Activated naive CD8-positive, alpha-beta T cell treated with anti-CD3 and anti-CD28 coated beads for 36 hours (primary cell): ENCODE measurements at regions not wholly inside any gene's neighbourhood (a gene's known extent, or its start where the extent isn't known, plus 50 kb on each side); places are given as distances from the start of the nearest gene placed in this dataset.

ENCODE experiments used
- DNase-seq: peaks from one replicate; pipeline ENCODE4 v3.0.0; 2021
- H3K27ac Mint-ChIP-seq: one replicate; pipeline ENCODE4 v1.8.0; 2022; ENCODE audit warnings: mild to moderate bottlenecking, moderate library complexity, mixed read lengths
- H3K27me3 Mint-ChIP-seq: one replicate; pipeline ENCODE4 v1.8.0; 2022; ENCODE audit warnings: mild to moderate bottlenecking, mixed read lengths
- H3K36me3 Mint-ChIP-seq: one replicate; pipeline ENCODE4 v1.8.0; 2021; ENCODE audit warnings: mild to moderate bottlenecking, mixed read lengths
- H3K4me1 Mint-ChIP-seq: one replicate; pipeline ENCODE4 v1.8.0; 2021; ENCODE audit warnings: mixed read lengths
- H3K4me3 Mint-ChIP-seq: one replicate; pipeline ENCODE4 v1.8.0; 2022; ENCODE audit warnings: mild to moderate bottlenecking, moderate library complexity, mixed read lengths
- H3K9me3 Mint-ChIP-seq: one replicate; pipeline ENCODE4 v1.8.0; 2022; ENCODE audit warnings: mixed read lengths

DNA sequence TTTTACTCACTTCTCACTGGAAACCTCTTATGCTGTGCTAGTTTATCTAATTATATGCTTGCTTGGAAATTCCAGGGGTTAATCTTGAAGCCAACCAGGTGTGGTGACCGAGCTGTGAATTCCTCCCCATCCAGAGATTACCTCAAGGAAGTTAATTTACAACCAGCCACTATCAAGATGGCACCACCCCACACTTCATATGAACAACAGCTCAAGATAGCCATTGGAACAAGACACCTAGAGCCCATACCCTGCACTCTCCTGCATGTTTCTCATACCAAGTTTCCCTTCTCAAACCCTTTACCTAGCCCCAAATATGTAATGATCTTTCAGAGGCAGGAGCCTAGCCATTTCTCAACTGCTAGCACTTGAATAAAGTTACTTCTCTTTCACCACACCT is 2156.9 kb upstream of the C9orf72 start:
- Mint-ChIP-seq H3K9me3 (peaks cover 5% of the 10 kb centered on the region), H3K4me3 (no peak overlapping the region), H3K4me1 (no peaks in the 10 kb centered on the region), H3K36me3 (no peaks in the 10 kb centered on the region), H3K27ac (no peak overlapping the region), H3K27me3 (no peaks in the 10 kb centered on the region)
- DNase-seq, result no peak

DNA sequence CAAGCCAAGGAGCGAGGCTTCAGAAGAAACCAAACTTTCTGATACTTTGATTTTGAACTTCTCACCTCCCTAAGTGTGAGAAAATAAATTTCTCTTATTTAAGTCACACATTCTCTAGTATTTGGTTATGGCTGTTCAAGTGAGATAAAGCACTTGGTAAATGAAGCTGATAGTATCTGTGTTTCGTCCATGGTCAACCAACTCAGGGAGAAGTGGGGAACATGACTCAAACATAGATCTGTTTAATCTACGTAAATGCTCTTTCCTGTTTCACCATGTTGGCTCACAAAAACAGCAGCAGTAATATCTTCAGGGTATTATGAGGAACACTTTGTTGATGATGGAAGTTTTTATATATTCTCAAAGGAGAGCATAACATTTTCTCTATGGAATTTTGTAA is 2167.2 kb upstream of the C9orf72 start:
- H3K27me3 Mint-ChIP-seq, result no peaks in the 10 kb centered on the region
- H3K27ac Mint-ChIP-seq, result no peak overlapping the region
- no peaks in the 10 kb centered on the region for H3K4me1 Mint-ChIP-seq
- no peak overlapping the region for H3K4me3 Mint-ChIP-seq
- H3K36me3 Mint-ChIP-seq, result no peaks in the 10 kb centered on the region
- no peak for DNase-seq
- H3K9me3 Mint-ChIP-seq, result peaks cover 6% of the 10 kb centered on the region

DNA sequence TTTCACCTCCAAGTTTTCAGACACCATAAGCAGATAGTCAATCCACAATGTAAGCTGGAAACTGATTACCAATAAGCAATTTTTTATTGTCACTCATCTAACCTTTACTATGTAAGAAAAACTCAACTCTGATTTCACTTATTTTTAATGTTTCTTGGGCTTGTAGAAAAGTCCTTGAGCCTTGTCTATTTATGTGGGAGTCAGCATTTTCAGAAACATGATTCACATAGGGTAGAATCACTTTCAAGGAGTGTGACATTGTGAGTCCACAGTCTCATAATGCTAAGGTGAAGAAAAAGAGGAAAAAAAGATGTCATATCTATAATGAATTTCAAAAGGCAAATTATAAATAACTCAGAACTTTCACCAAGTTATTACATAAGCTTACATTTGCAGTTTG is 2167.9 kb upstream of the C9orf72 start:
- Mint-ChIP-seq H3K4me1 (no peaks in the 10 kb centered on the region), H3K4me3 (no peak overlapping the region), H3K27ac (no peak overlapping the region), H3K9me3 (peaks cover 6% of the 10 kb centered on the region), H3K27me3 (no peaks in the 10 kb centered on the region), H3K36me3 (no peaks in the 10 kb centered on the region)
- DNase-seq, result no peak

GRCh38 chr9:29750062-29750461 is 2176.8 kb upstream of the C9orf72 start:
- no peaks in the 10 kb centered on the region for H3K9me3 Mint-ChIP-seq
- no peak for DNase-seq
- H3K27ac Mint-ChIP-seq, result no peak overlapping the region
- H3K36me3 Mint-ChIP-seq, result no peaks in the 10 kb centered on the region
- no peaks in the 10 kb centered on the region for H3K4me1 Mint-ChIP-seq
- H3K27me3 Mint-ChIP-seq, result no peaks in the 10 kb centered on the region
- no peak overlapping the region for H3K4me3 Mint-ChIP-seq

GRCh38 chr9:29751226-29751625 is 2177.9 kb upstream of the C9orf72 start:
- no peak overlapping the region for H3K27ac Mint-ChIP-seq
- DNase-seq, result no peak
- H3K9me3 Mint-ChIP-seq, result peaks cover 2% of the 10 kb centered on the region
- H3K36me3 Mint-ChIP-seq, result no peaks in the 10 kb centered on the region
- H3K4me3 Mint-ChIP-seq, result no peak overlapping the region
- H3K27me3 Mint-ChIP-seq, result no peaks in the 10 kb centered on the region
- no peaks in the 10 kb centered on the region for H3K4me1 Mint-ChIP-seq

- Mint-ChIP-seq H3K27ac (no peak overlapping the region), H3K27me3 (no peaks in the 10 kb centered on the region), H3K9me3 (peaks cover 2% of the 10 kb centered on the region), H3K4me3 (no peak overlapping the region), H3K4me1 (no peaks in the 10 kb centered on the region), H3K36me3 (no peaks in the 10 kb centered on the region)
- no peak for DNase-seq
These were observed 2180.4 kb upstream of the C9orf72 start for GRCh38 chr9:29753638-29754037.

DNA sequence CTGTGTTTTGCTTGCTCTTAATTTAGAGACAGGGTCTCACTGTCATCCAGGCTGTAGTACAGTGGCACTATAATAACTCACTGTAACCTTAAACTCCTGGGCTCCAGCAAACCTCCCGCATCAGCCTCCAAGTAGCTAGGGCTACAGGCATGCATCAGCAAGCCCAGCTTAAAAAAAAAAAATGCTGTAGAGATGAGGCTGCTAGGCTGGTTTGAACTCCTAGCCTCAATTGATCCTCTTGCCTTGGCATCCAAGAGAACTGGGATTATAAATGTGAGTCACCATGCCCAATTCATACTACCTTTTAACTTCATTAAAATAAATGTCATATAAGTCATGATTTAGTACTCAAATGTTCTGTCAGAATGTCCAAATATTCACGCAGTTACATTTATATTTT is 2195.7 kb upstream of the C9orf72 start:
- H3K4me3 Mint-ChIP-seq, result no peak overlapping the region
- peaks cover 6% of the 10 kb centered on the region for H3K9me3 Mint-ChIP-seq
- no peak overlapping the region for H3K27ac Mint-ChIP-seq
- no peaks in the 10 kb centered on the region for H3K36me3 Mint-ChIP-seq
- H3K4me1 Mint-ChIP-seq, result no peaks in the 10 kb centered on the region
- no peak for DNase-seq
- H3K27me3 Mint-ChIP-seq, result no peaks in the 10 kb centered on the region

- no peak for DNase-seq
- no peaks in the 10 kb centered on the region for H3K36me3 Mint-ChIP-seq
- peaks cover 3% of the 10 kb centered on the region for H3K9me3 Mint-ChIP-seq
- no peaks in the 10 kb centered on the region for H3K27me3 Mint-ChIP-seq
- no peak overlapping the region for H3K27ac Mint-ChIP-seq
- no peaks in the 10 kb centered on the region for H3K4me1 Mint-ChIP-seq
- H3K4me3 Mint-ChIP-seq, result no peak overlapping the region
These were observed 2200.4 kb upstream of the C9orf72 start for GRCh38 chr9:29773676-29774075.

GRCh38 chr9:29775491-29775890 is 2202.2 kb upstream of the C9orf72 start:
- H3K27me3 Mint-ChIP-seq, result no peaks in the 10 kb centered on the region
- H3K9me3 Mint-ChIP-seq, result peaks cover 2% of the 10 kb centered on the region

DNA sequence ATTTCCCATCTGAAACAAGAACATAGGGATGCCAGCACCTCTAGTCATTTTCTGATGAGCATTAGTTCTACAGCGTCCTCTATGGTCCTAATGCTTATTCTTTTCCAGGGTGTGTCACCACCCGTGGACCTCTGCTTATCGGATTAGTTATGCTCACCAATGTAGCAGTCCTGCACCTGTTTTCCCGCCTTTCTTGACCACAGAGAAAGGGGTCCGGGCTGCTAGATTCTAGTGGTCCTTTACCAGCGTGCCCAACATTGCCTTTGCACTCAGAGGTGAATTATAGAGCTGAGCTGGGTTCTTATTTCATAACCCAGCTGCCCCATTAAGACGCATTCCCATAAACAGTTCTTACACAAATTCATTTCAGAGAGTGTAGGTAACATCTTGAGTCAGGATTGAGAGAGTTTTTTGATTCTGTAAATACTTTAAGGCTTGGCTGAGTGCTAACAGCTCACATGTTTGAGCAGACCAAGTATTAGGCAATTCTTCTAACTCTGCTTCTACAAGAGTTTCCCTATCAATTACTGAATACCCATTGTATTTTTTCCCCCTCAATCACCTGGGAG is 2205.1 kb upstream of the C9orf72 start:
- no peaks in the 10 kb centered on the region for H3K4me1 Mint-ChIP-seq
- H3K9me3 Mint-ChIP-seq, result peaks cover 2% of the 10 kb centered on the region
- DNase-seq, result no peak
- H3K27me3 Mint-ChIP-seq, result no peaks in the 10 kb centered on the region
- H3K4me3 Mint-ChIP-seq, result no peak overlapping the region
- no peak overlapping the region for H3K27ac Mint-ChIP-seq
- no peaks in the 10 kb centered on the region for H3K36me3 Mint-ChIP-seq

More at GRCh38 chr9:29775491-29775890, 2202.2 kb upstream of the C9orf72 start:
- Mint-ChIP-seq H3K4me1 (no peaks in the 10 kb centered on the region), H3K4me3 (no peak overlapping the region), H3K36me3 (no peaks in the 10 kb centered on the region), H3K27ac (no peak overlapping the region)
- DNase-seq, result no peak

DNA sequence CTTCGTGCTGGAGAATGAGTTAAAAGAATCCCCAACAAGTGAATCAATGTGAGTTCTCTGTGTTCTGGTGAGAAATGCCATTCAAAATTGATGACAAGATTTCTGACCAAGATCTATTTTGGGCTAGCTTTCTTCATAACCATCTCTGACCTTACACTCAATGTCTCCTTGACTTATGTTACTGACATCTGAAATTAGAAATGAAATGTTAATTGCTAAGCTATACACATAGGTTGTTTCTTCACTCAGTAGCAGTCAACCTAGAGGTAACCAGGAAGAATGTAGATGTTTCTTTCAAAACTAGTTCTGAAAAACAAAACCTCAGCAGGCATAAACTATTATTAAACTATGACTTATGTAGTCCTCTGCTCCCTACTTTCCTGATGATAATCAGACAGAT is 2220.7 kb upstream of the C9orf72 start:
- H3K36me3 Mint-ChIP-seq, result no peaks in the 10 kb centered on the region
- no peak for DNase-seq
- peaks cover 2% of the 10 kb centered on the region for H3K9me3 Mint-ChIP-seq
- H3K27ac Mint-ChIP-seq, result no peak overlapping the region
- no peaks in the 10 kb centered on the region for H3K27me3 Mint-ChIP-seq
- H3K4me1 Mint-ChIP-seq, result no peaks in the 10 kb centered on the region
- no peak overlapping the region for H3K4me3 Mint-ChIP-seq

DNA sequence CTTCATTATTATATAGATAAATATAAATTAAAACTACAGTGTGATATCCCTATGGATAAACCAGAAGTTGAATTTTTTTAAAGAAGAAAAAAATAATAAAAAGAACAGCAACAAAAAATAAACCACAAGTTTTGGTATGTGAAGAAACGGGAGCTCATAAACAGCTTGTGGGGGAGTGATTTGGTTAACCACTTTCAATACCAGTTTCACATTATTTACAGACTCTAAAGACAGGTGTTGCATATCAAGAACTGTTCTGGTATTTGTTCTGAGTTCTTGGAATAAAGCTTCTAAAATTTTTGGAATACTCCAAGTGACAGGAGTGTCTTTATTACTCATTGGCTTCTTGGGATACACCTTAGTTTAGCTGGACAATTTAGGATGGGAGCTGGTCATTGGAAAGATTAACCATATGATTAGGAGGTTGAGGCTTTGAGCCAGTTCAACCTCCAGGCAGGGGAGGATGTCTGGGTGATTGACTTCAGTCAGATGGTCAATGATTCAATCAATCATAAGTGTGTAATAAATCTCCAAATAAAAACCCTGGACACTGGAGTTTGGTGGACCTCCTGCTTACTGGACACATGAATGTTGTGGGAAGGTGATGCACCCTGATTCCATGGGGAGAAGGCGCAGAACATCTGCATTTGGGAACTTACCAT is 2223.1 kb upstream of the C9orf72 start:
- no peak overlapping the region for H3K4me3 Mint-ChIP-seq
- no peaks in the 10 kb centered on the region for H3K27me3 Mint-ChIP-seq
- no peak overlapping the region for H3K27ac Mint-ChIP-seq
- no peaks in the 10 kb centered on the region for H3K36me3 Mint-ChIP-seq
- no peaks in the 10 kb centered on the region for H3K4me1 Mint-ChIP-seq
- no peaks in the 10 kb centered on the region for H3K9me3 Mint-ChIP-seq
- DNase-seq, result no peak

DNA sequence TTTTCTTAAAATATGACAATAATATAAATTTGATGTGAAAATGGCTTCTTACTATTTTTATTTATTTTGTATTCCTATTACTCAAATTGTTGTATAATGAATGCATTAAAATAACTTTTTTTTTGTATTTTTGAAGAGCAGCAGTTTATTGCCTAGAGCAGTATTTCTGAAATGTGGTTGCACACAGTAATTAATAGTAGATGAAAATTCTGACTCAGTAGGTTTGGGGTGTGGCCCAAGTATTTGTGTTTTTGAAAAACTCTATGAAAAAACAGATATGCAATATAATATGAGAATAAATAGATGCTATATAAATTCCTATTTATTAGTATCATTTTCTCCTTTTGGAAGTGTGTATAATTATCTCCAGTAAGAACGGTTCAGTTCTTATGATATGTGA is 2225.3 kb upstream of the C9orf72 start:
- H3K9me3 Mint-ChIP-seq, result no peaks in the 10 kb centered on the region
- no peak overlapping the region for H3K27ac Mint-ChIP-seq
- no peak for DNase-seq
- no peaks in the 10 kb centered on the region for H3K4me1 Mint-ChIP-seq
- no peaks in the 10 kb centered on the region for H3K27me3 Mint-ChIP-seq
- no peak overlapping the region for H3K4me3 Mint-ChIP-seq
- H3K36me3 Mint-ChIP-seq, result no peaks in the 10 kb centered on the region

DNA sequence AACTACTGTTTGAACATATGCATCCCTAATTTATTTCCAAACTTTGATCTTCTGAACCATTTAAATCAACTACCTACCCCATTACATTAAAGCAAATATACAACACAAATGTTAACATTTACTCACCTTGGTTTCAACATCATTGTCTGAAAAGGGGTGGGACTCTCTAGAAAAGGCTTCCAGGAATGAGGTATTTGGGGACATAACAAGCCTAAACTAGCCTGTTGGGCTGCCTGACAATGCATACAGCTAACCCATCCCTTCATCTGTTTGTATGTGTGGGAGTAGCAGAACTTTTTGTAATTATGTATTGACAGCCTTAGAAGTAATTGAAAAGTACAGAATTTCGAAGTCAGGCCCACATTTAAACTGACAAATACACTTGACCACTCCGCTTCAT is 2225.9 kb upstream of the C9orf72 start:
- H3K4me3 Mint-ChIP-seq, result no peak overlapping the region
- no peaks in the 10 kb centered on the region for H3K9me3 Mint-ChIP-seq
- DNase-seq, result no peak
- H3K27me3 Mint-ChIP-seq, result no peaks in the 10 kb centered on the region
- no peak overlapping the region for H3K27ac Mint-ChIP-seq
- no peaks in the 10 kb centered on the region for H3K36me3 Mint-ChIP-seq
- H3K4me1 Mint-ChIP-seq, result no peaks in the 10 kb centered on the region

DNA sequence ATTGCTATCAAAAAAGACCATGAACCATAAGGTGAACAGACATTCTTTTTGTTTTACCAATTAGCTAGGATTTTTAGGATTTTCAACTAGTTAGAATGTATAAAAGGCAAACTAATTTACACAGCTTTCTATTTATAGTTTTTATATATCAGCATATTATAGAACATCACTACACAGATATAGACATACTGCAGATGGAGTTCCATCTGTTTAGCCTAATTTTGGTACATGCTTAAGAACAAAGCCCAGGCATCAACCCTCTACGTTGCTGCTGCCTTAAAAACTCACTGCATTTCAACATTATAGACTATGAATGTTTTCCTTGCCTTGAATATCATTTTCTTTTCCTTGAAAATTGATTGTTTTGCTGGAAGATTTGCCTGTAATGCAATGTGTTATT is 2227.5 kb upstream of the C9orf72 start:
- no peaks in the 10 kb centered on the region for H3K4me1 Mint-ChIP-seq
- H3K27ac Mint-ChIP-seq, result no peak overlapping the region
- H3K4me3 Mint-ChIP-seq, result no peak overlapping the region
- no peak for DNase-seq
- no peaks in the 10 kb centered on the region for H3K36me3 Mint-ChIP-seq
- H3K27me3 Mint-ChIP-seq, result no peaks in the 10 kb centered on the region
- H3K9me3 Mint-ChIP-seq, result no peaks in the 10 kb centered on the region

GRCh38 chr9:29802454-29802853 is 2229.2 kb upstream of the C9orf72 start:
- no peaks in the 10 kb centered on the region for H3K4me1 Mint-ChIP-seq
- no peak overlapping the region for H3K4me3 Mint-ChIP-seq
- DNase-seq, result no peak
- no peaks in the 10 kb centered on the region for H3K9me3 Mint-ChIP-seq
- H3K27me3 Mint-ChIP-seq, result no peaks in the 10 kb centered on the region
- H3K27ac Mint-ChIP-seq, result no peak overlapping the region
- no peaks in the 10 kb centered on the region for H3K36me3 Mint-ChIP-seq
